ENCODE measurements at regions not wholly inside any gene's neighbourhood (a gene's known extent, or its start where the extent isn't known, plus 50 kb on each side); places are given as distances from the start of the nearest gene placed in this dataset.

- H3K79me2 ChIP-seq (ENCODE audit: insufficient read depth, low read length), result peaks cover 88% of the 10 kb centered on the region
- H3K4me1 ChIP-seq (ENCODE audit: insufficient read depth, low read length, poor library complexity, severe bottlenecking), result peaks cover 12% of the 10 kb centered on the region
- no peaks in the 10 kb centered on the region for H3K9me2 ChIP-seq (replicated peaks; ENCODE audit: low read depth, low read length)
- TF ChIP-seq EZH2phosphoT487 (IDR thresholded peaks at IDR 0.05; ENCODE audit: borderline replicate concordance) (no peak), CTCF (conservative IDR thresholded peaks at IDR 0.05; ENCODE audit: low read length) (no peak)
- no peaks in the 10 kb centered on the region for H3F3A ChIP-seq (ENCODE audit: low read depth)
- peaks cover 20% of the 10 kb centered on the region for H3K9me3 ChIP-seq (ENCODE audit: insufficient read depth, low read depth, low read length)
- H3K9ac ChIP-seq (ENCODE audit: low read depth, low read length, poor library complexity, severe bottlenecking), result no peak overlapping the region
- H3K27me3 ChIP-seq (ENCODE audit: insufficient read depth, low read length, poor library complexity, severe bottlenecking), result no peaks in the 10 kb centered on the region
- no peak overlapping the region for H3K4me3 ChIP-seq (ENCODE audit: low read length, poor library complexity, severe bottlenecking)
- H3K36me3 ChIP-seq (ENCODE audit: insufficient read depth, low read length), result peaks cover 9% of the 10 kb centered on the region
- peaks cover 4% of the 10 kb centered on the region for H4K20me1 ChIP-seq (ENCODE audit: insufficient read depth, low read length, poor library complexity, severe bottlenecking)
- H3K4me2 ChIP-seq (ENCODE audit: low read depth, low read length, poor library complexity, severe bottlenecking), result no peak overlapping the region
- no peak overlapping the region for H2AFZ ChIP-seq (ENCODE audit: low read length)
Observed at GRCh38 chr7:18338910-18339523, 156.5 kb upstream of the HDAC9 start.

- Histone ChIP-seq H3K4me2 (ENCODE audit: low read depth, low read length, poor library complexity, severe bottlenecking) (no peak overlapping the region), H3K9me2 (replicated peaks; ENCODE audit: low read depth, low read length) (no peaks in the 10 kb centered on the region), H3F3A (ENCODE audit: low read depth) (no peaks in the 10 kb centered on the region), H3K79me2 (ENCODE audit: insufficient read depth, low read length) (peaks cover 77% of the 10 kb centered on the region), H2AFZ (ENCODE audit: low read length) (no peak overlapping the region), H3K36me3 (ENCODE audit: insufficient read depth, low read length) (peaks cover 9% of the 10 kb centered on the region), H3K9me3 (ENCODE audit: insufficient read depth, low read depth, low read length) (peaks cover 20% of the 10 kb centered on the region), H3K27me3 (ENCODE audit: insufficient read depth, low read length, poor library complexity, severe bottlenecking) (no peaks in the 10 kb centered on the region), H3K9ac (ENCODE audit: low read depth, low read length, poor library complexity, severe bottlenecking) (no peak overlapping the region), H3K4me3 (ENCODE audit: low read length, poor library complexity, severe bottlenecking) (no peak overlapping the region), H4K20me1 (ENCODE audit: insufficient read depth, low read length, poor library complexity, severe bottlenecking) (peaks cover 4% of the 10 kb centered on the region), H3K4me1 (ENCODE audit: insufficient read depth, low read length, poor library complexity, severe bottlenecking) (peaks cover 9% of the 10 kb centered on the region)
- no peak for TF ChIP-seq EZH2phosphoT487 (IDR thresholded peaks at IDR 0.05; ENCODE audit: borderline replicate concordance)
Observed at GRCh38 chr7:18341756-18342155, 153.8 kb upstream of the HDAC9 start.

GRCh38 chr7:18343047-18343446 is 152.5 kb upstream of the HDAC9 start:
- Histone ChIP-seq H3K36me3 (ENCODE audit: insufficient read depth, low read length) (peaks cover 9% of the 10 kb centered on the region), H3K9me2 (replicated peaks; ENCODE audit: low read depth, low read length) (no peaks in the 10 kb centered on the region), H4K20me1 (ENCODE audit: insufficient read depth, low read length, poor library complexity, severe bottlenecking) (no peaks in the 10 kb centered on the region), H3K4me3 (ENCODE audit: low read length, poor library complexity, severe bottlenecking) (no peak overlapping the region), H3K4me1 (ENCODE audit: insufficient read depth, low read length, poor library complexity, severe bottlenecking) (no peaks in the 10 kb centered on the region), H2AFZ (ENCODE audit: low read length) (no peak overlapping the region), H3F3A (ENCODE audit: low read depth) (no peaks in the 10 kb centered on the region), H3K27me3 (ENCODE audit: insufficient read depth, low read length, poor library complexity, severe bottlenecking) (no peaks in the 10 kb centered on the region), H3K9ac (ENCODE audit: low read depth, low read length, poor library complexity, severe bottlenecking) (no peak overlapping the region), H3K79me2 (ENCODE audit: insufficient read depth, low read length) (peaks cover 76% of the 10 kb centered on the region), H3K9me3 (ENCODE audit: insufficient read depth, low read depth, low read length) (peaks cover 20% of the 10 kb centered on the region), H3K4me2 (ENCODE audit: low read depth, low read length, poor library complexity, severe bottlenecking) (no peak overlapping the region)
- TF ChIP-seq CTCF (conservative IDR thresholded peaks at IDR 0.05; ENCODE audit: low read length), result no peak
- TF ChIP-seq EZH2phosphoT487 (IDR thresholded peaks at IDR 0.05; ENCODE audit: borderline replicate concordance), result no peak

- TF ChIP-seq EZH2phosphoT487 (IDR thresholded peaks at IDR 0.05; ENCODE audit: borderline replicate concordance) (no peak), CTCF (conservative IDR thresholded peaks at IDR 0.05; ENCODE audit: low read length) (no peak)
- no peaks in the 10 kb centered on the region for H3K9me2 ChIP-seq (replicated peaks; ENCODE audit: low read depth, low read length)
- H3K4me2 ChIP-seq (ENCODE audit: low read depth, low read length, poor library complexity, severe bottlenecking), result no peak overlapping the region
- H3K9ac ChIP-seq (ENCODE audit: low read depth, low read length, poor library complexity, severe bottlenecking), result no peak overlapping the region
- H3K9me3 ChIP-seq (ENCODE audit: insufficient read depth, low read depth, low read length), result peaks cover 20% of the 10 kb centered on the region
- H3K4me3 ChIP-seq (ENCODE audit: low read length, poor library complexity, severe bottlenecking), result no peak overlapping the region
- H3F3A ChIP-seq (ENCODE audit: low read depth), result no peaks in the 10 kb centered on the region
- H3K4me1 ChIP-seq (ENCODE audit: insufficient read depth, low read length, poor library complexity, severe bottlenecking), result no peaks in the 10 kb centered on the region
- H3K79me2 ChIP-seq (ENCODE audit: insufficient read depth, low read length), result peaks cover 73% of the 10 kb centered on the region
- no peaks in the 10 kb centered on the region for H4K20me1 ChIP-seq (ENCODE audit: insufficient read depth, low read length, poor library complexity, severe bottlenecking)
- H3K27me3 ChIP-seq (ENCODE audit: insufficient read depth, low read length, poor library complexity, severe bottlenecking), result no peaks in the 10 kb centered on the region
- H3K36me3 ChIP-seq (ENCODE audit: insufficient read depth, low read length), result peaks cover 9% of the 10 kb centered on the region
- no peak overlapping the region for H2AFZ ChIP-seq (ENCODE audit: low read length)
Observed at GRCh38 chr7:18344536-18344935, 151.0 kb upstream of the HDAC9 start.
